Spinal cord (tissue), 9 donors: ENCODE measurements at regions not wholly inside any gene's neighbourhood (a gene's known extent, or its start where the extent isn't known, plus 50 kb on each side); places are given as distances from the start of the nearest gene placed in this dataset.

Experiments used
- DNase-seq, 6 donors: peaks; one replicate each; pipeline versions ENCODE4 v3.0.0 to v3.0.0-alpha.2; 2013 to 2015; ENCODE audit warnings: low spot score in 6 of 6, low read depth in 4 of 6
- H3K27ac ChIP-seq: one replicate; pipeline ENCODE4 v1.5.1; 2013; ENCODE audit warnings: low read depth, low read length, control low read depth
- H3K27me3 ChIP-seq: one replicate; pipeline ENCODE4 v1.6.1; 2013; ENCODE audit warnings: low read length; ENCODE audit not compliant: control insufficient read depth, insufficient read depth
- H3K36me3 ChIP-seq: one replicate; pipeline ENCODE4 v1.6.1; 2013; ENCODE audit warnings: low read length; ENCODE audit not compliant: control insufficient read depth, insufficient read depth
- H3K4me1 ChIP-seq: one replicate; pipeline ENCODE4 v1.6.1; 2013; ENCODE audit warnings: low read length; ENCODE audit not compliant: control insufficient read depth, insufficient read depth
- H3K4me3 ChIP-seq: one replicate; pipeline ENCODE4 v1.5.1; 2013; ENCODE audit warnings: low read depth, low read length, control low read depth
- H3K9me3 ChIP-seq: one replicate; pipeline ENCODE4 v1.6.1; 2013; ENCODE audit warnings: low read length; ENCODE audit not compliant: control insufficient read depth, insufficient read depth
- WGBS: methylation state at CpG from one replicate; pipeline ENCODE4 v1.1.5; 2013; ENCODE audit warnings: missing lambda C conversion rate; ENCODE audit not compliant: insufficient coverage; 5-methylcytosine and 5-hydroxymethylcytosine counted together
- donor health status: healthy.

GRCh38 chr18:56196495-56197225 lies 441.7 kb downstream of the TXNL1 start:
- H3K27me3 ChIP-seq: no peaks in the 10 kb centered on the region
- WGBS: no CpG with 5 or more reads among the region's 1 CpG
- H3K4me1 ChIP-seq: no peaks in the 10 kb centered on the region
- H3K4me3 ChIP-seq: no peak overlapping the region
- no peak overlapping the region for H3K27ac ChIP-seq
- H3K9me3 ChIP-seq: no peaks in the 10 kb centered on the region
- DNase-seq: no peak
- H3K36me3 ChIP-seq: no peaks in the 10 kb centered on the region

- DNase-seq: no peak
- Histone ChIP-seq H3K4me3 (no peak overlapping the region), H3K27me3 (no peaks in the 10 kb centered on the region), H3K4me1 (no peaks in the 10 kb centered on the region), H3K27ac (no peak overlapping the region), H3K36me3 (no peaks in the 10 kb centered on the region), H3K9me3 (peaks cover 1% of the 10 kb centered on the region)
- 100% methylated on average over 3 of the region's 5 CpGs for WGBS
Measured at GRCh38 chr18:56191334-56191733, 447.1 kb downstream of the TXNL1 start.

- 77% methylated on average over 17 of the region's 20 CpGs for WGBS
- no peak for DNase-seq
- Histone ChIP-seq H3K27me3 (no peaks in the 10 kb centered on the region), H3K27ac (no peak overlapping the region), H3K4me1 (no peaks in the 10 kb centered on the region), H3K9me3 (peaks cover 1% of the 10 kb centered on the region), H3K4me3 (no peak overlapping the region), H3K36me3 (no peaks in the 10 kb centered on the region)
Measured at GRCh38 chr18:56189615-56190014, 448.8 kb downstream of the TXNL1 start.

GRCh38 chr18:56188529-56189275 lies 449.7 kb downstream of the TXNL1 start:
- Histone ChIP-seq H3K4me3 (no peak overlapping the region), H3K36me3 (no peaks in the 10 kb centered on the region), H3K4me1 (no peaks in the 10 kb centered on the region), H3K27me3 (no peaks in the 10 kb centered on the region), H3K27ac (no peak overlapping the region), H3K9me3 (peaks cover 1% of the 10 kb centered on the region)
- no peak for DNase-seq
- 51% methylated on average over 5 of the region's 9 CpGs for WGBS

GRCh38 chr18:56186319-56186718 lies 452.1 kb downstream of the TXNL1 start:
- no peak for DNase-seq
- no peak overlapping the region for H3K4me3 ChIP-seq
- peaks cover 1% of the 10 kb centered on the region for H3K9me3 ChIP-seq
- no peaks in the 10 kb centered on the region for H3K36me3 ChIP-seq
- H3K27ac ChIP-seq: no peak overlapping the region
- H3K27me3 ChIP-seq: no peaks in the 10 kb centered on the region
- no peaks in the 10 kb centered on the region for H3K4me1 ChIP-seq
- 100% methylated on average over 1 of the region's 2 CpGs for WGBS

- Histone ChIP-seq H3K9me3 (peaks cover 1% of the 10 kb centered on the region), H3K36me3 (no peaks in the 10 kb centered on the region), H3K27me3 (no peaks in the 10 kb centered on the region), H3K4me1 (no peaks in the 10 kb centered on the region), H3K4me3 (no peak overlapping the region), H3K27ac (no peak overlapping the region)
- WGBS: 98% methylated on average over 5 of the region's 5 CpGs
- DNase-seq: no peak
Measured at GRCh38 chr18:56185126-56185525, 453.3 kb downstream of the TXNL1 start.

DNA sequence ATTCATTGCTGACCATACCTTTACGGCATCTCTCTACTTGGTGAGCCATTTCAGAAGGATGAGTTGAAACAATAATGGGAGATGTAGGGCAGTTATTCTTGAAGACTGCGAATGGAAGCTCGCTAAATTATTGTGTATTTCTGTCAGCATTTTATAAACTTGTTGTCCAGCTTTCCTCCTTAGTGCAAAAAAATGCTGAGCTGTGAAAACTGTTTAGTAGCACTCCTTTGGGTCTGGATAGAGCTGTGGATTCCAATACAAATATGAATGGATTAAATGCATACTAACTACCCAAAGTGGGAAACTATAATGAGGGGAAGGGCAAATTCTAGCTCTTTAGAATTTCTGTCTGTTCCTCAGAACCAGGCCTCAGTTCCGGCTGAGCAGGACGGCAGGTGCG lies 461.6 kb downstream of the TXNL1 start:
- no peaks in the 10 kb centered on the region for H3K9me3 ChIP-seq
- H3K4me1 ChIP-seq: no peaks in the 10 kb centered on the region
- no CpG with 5 or more reads among the region's 6 CpGs for WGBS
- H3K36me3 ChIP-seq: no peaks in the 10 kb centered on the region
- H3K4me3 ChIP-seq: no peak overlapping the region
- no peak overlapping the region for H3K27ac ChIP-seq
- DNase-seq: peak in 1 of 6 donors; percentile 26
- H3K27me3 ChIP-seq: no peaks in the 10 kb centered on the region

- Histone ChIP-seq H3K27me3 (no peaks in the 10 kb centered on the region), H3K36me3 (no peaks in the 10 kb centered on the region), H3K27ac (no peak overlapping the region), H3K4me1 (no peaks in the 10 kb centered on the region), H3K9me3 (no peaks in the 10 kb centered on the region), H3K4me3 (no peak overlapping the region)
- peak in 1 of 6 donors; percentile 83 for DNase-seq
- no CpG with 5 or more reads among the region's 7 CpGs for WGBS
Measured at GRCh38 chr18:56175330-56176001, 462.9 kb downstream of the TXNL1 start.

- Histone ChIP-seq H3K36me3 (no peaks in the 10 kb centered on the region), H3K27me3 (no peaks in the 10 kb centered on the region), H3K27ac (no peak overlapping the region), H3K4me1 (no peaks in the 10 kb centered on the region), H3K4me3 (no peak overlapping the region), H3K9me3 (no peaks in the 10 kb centered on the region)
- peak in 1 of 6 donors; percentile 27 for DNase-seq
Measured at GRCh38 chr18:56173542-56174220, 464.7 kb downstream of the TXNL1 start.
